BE2C (cell line): ENCODE measurements at regions not wholly inside any gene's neighbourhood (a gene's known extent, or its start where the extent isn't known, plus 50 kb on each side); places are given as distances from the start of the nearest gene placed in this dataset.

Experiments
- DNase-seq: peaks from one replicate; pipeline ENCODE4 v3.0.0-alpha.2; 2020
- H3K27me3 ChIP-seq: fragments of 250-450 bp; sonication (Bioruptor Pico); 2 replicates; pipeline ENCODE4 v1.5.1; 2020; ENCODE audit warnings: mild to moderate bottlenecking
- H3K36me3 ChIP-seq: fragments of 250-450 bp; sonication (Bioruptor Pico); 2 replicates; pipeline ENCODE4 v1.5.1; 2020; ENCODE audit warnings: mild to moderate bottlenecking
- H3K4me1 ChIP-seq: fragments of 250-450 bp; sonication (Bioruptor Pico); 2 replicates; pipeline ENCODE4 v1.5.1; 2020
- H3K4me3 ChIP-seq: 2 replicates; pipeline ENCODE4 v1.5.1; 2011; ENCODE audit warnings: low read depth, low read length
- H3K9me3 ChIP-seq: fragments of 250-450 bp; sonication (Bioruptor Pico); 2 replicates; pipeline ENCODE4 v1.5.1; 2020
- CTCF ChIP-seq: IDR thresholded peaks from 2 replicates; pipeline ENCODE4 v1.5.1; 2012; ENCODE audit warnings: mild to moderate bottlenecking, low read depth, low read length

- no peak for TF ChIP-seq CTCF
Observed at GRCh38 chr22:26977741-26978376, 320.5 kb downstream of the MIAT start.

GRCh38 chr22:26979294-26979693, 321.9 kb downstream of the MIAT start:
- DNase-seq, result peak; percentile 21
- no peak for TF ChIP-seq CTCF
- Histone ChIP-seq H3K4me3 (no peak overlapping the region), H3K27me3 (no peaks in the 10 kb centered on the region), H3K4me1 (peaks cover 7% of the 10 kb centered on the region), H3K36me3 (no peaks in the 10 kb centered on the region), H3K9me3 (no peaks in the 10 kb centered on the region)

More at GRCh38 chr22:26977741-26978376, 320.5 kb downstream of the MIAT start:
- H3K27me3 ChIP-seq, result no peaks in the 10 kb centered on the region
- DNase-seq, result no peak
- no peak overlapping the region for H3K4me3 ChIP-seq
- H3K36me3 ChIP-seq, result no peaks in the 10 kb centered on the region
- H3K4me1 ChIP-seq, result peaks cover 7% of the 10 kb centered on the region
- H3K9me3 ChIP-seq, result no peaks in the 10 kb centered on the region

GRCh38 chr22:26981111-26981510, 323.7 kb downstream of the MIAT start:
- Histone ChIP-seq H3K36me3 (no peaks in the 10 kb centered on the region), H3K4me1 (peaks cover 18% of the 10 kb centered on the region), H3K9me3 (no peaks in the 10 kb centered on the region), H3K27me3 (no peaks in the 10 kb centered on the region), H3K4me3 (no peak overlapping the region)
- no peak for DNase-seq
- TF ChIP-seq CTCF, result no peak

GRCh38 chr22:26981541-26981940, 324.2 kb downstream of the MIAT start:
- Histone ChIP-seq H3K4me1 (peaks cover 19% of the 10 kb centered on the region), H3K36me3 (no peaks in the 10 kb centered on the region), H3K27me3 (no peaks in the 10 kb centered on the region), H3K9me3 (no peaks in the 10 kb centered on the region), H3K4me3 (no peak overlapping the region)
- no peak for TF ChIP-seq CTCF
- no peak for DNase-seq

- no peaks in the 10 kb centered on the region for H3K36me3 ChIP-seq
- TF ChIP-seq CTCF, result no peak
- H3K4me3 ChIP-seq, result no peak overlapping the region
- H3K27me3 ChIP-seq, result no peaks in the 10 kb centered on the region
- no peaks in the 10 kb centered on the region for H3K9me3 ChIP-seq
- DNase-seq, result no peak
- H3K4me1 ChIP-seq, result peaks cover 25% of the 10 kb centered on the region
Observed at GRCh38 chr22:26983311-26983710, 325.9 kb downstream of the MIAT start.

GRCh38 chr22:26985206-26985605, 327.8 kb downstream of the MIAT start:
- Histone ChIP-seq H3K9me3 (no peaks in the 10 kb centered on the region), H3K4me3 (no peak overlapping the region), H3K36me3 (no peaks in the 10 kb centered on the region), H3K27me3 (no peaks in the 10 kb centered on the region), H3K4me1 (peaks cover 21% of the 10 kb centered on the region)
- DNase-seq, result no peak
- no peak for TF ChIP-seq CTCF
